Naive thymus-derived CD4-positive, alpha-beta T cell (primary cell): ENCODE measurements at regions not wholly inside any gene's neighbourhood (a gene's known extent, or its start where the extent isn't known, plus 50 kb on each side); places are given as distances from the start of the nearest gene placed in this dataset.
"Not testable (repeated sequence)": the region's sequence is repeated elsewhere in the genome, so short reads cannot be mapped to it uniquely, and the experiment has no call there.

Source experiments
- ATAC-seq: fragments of 150-1000 bp; cut with Tn5 transposase; 2 replicates; pipeline ENCODE4 v1.10.0; 2021; ENCODE audit warnings: mild to moderate bottlenecking, moderate library complexity
- CTCF ChIA-PET: fragments of 350-600 bp; sonication (Branson Sonifier 250); formaldehyde crosslinking; loops from one replicate; lab custom pipeline; 2021; ENCODE audit warnings: antibody characterized with exemption; lab: Charles Lee
- POLR2A ChIA-PET: fragments of 350-600 bp; sonication (Branson Sonifier 250); formaldehyde crosslinking; loops from one replicate; lab custom pipeline; 2021; ENCODE audit warnings: antibody characterized with exemption, inconsistent platforms; lab: Charles Lee
- DNase-seq, 9 donors: peaks; one replicate each; pipeline versions ENCODE4 v3.0.0 to v3.0.0-alpha.2; 2020 to 2022; ENCODE audit warnings: mixed read lengths in 1 of 9
- H3K27ac ChIP-seq: one replicate; pipeline ENCODE4 v1.7.0; 2013; ENCODE audit warnings: mild to moderate bottlenecking, low read depth, low read length, moderate library complexity
- H3K27me3 ChIP-seq, 2 donors: one replicate each; pipeline ENCODE4 v1.7.0; 2013; ENCODE audit warnings: low read length in 2 of 2, mild to moderate bottlenecking in 2 of 2, moderate library complexity in 2 of 2; ENCODE audit not compliant: control insufficient read depth in 2 of 2, insufficient read depth in 2 of 2
- H3K36me3 ChIP-seq, 3 experiments: 1 replicate in 2 of 3; 2 replicates in 1 of 3; pipeline ENCODE4 v1.7.0; 2013; ENCODE audit warnings: low read length in 3 of 3, mild to moderate bottlenecking in 3 of 3, moderate library complexity in 1 of 3; ENCODE audit not compliant: insufficient read depth in 3 of 3, control insufficient read depth in 2 of 3
- H3K4me1 ChIP-seq, 2 donors: one replicate each; pipeline ENCODE4 v1.7.0; 2013; ENCODE audit warnings: low read length in 2 of 2, mild to moderate bottlenecking in 2 of 2, moderate library complexity in 1 of 2; ENCODE audit not compliant: control insufficient read depth in 2 of 2, insufficient read depth in 2 of 2
- H3K4me3 ChIP-seq: 2 replicates; pipeline ENCODE4 v1.7.0; 2013; ENCODE audit warnings: mild to moderate bottlenecking, low read length
- H3K9me3 ChIP-seq, 3 experiments: 1 replicate in 2 of 3; 2 replicates in 1 of 3; pipeline ENCODE4 v1.7.0; 2013; ENCODE audit warnings: low read length in 3 of 3; ENCODE audit not compliant: control insufficient read depth in 2 of 3
- H3K27ac Mint-ChIP-seq, 9 donors: one replicate each; pipeline ENCODE4 v1.8.0; 2020 to 2022; ENCODE audit warnings: mixed read lengths in 9 of 9, mild to moderate bottlenecking in 8 of 9, moderate library complexity in 5 of 9, inconsistent platforms in 2 of 9
- H3K27me3 Mint-ChIP-seq, 5 donors: one replicate each; pipeline ENCODE4 v1.8.0; 2021 to 2022; ENCODE audit warnings: mixed read lengths in 5 of 5, mild to moderate bottlenecking in 1 of 5
- H3K36me3 Mint-ChIP-seq, 5 donors: one replicate each; pipeline ENCODE4 v1.8.0; 2020 to 2022; ENCODE audit warnings: mixed read lengths in 5 of 5, mild to moderate bottlenecking in 3 of 5, inconsistent platforms in 1 of 5
- H3K4me1 Mint-ChIP-seq, 7 donors: one replicate each; pipeline ENCODE4 v1.8.0; 2020 to 2022; ENCODE audit warnings: mixed read lengths in 7 of 7, mild to moderate bottlenecking in 3 of 7, inconsistent platforms in 1 of 7
- H3K4me3 Mint-ChIP-seq, 10 donors: one replicate each; pipeline ENCODE4 v1.8.0; 2020 to 2022; ENCODE audit warnings: mild to moderate bottlenecking in 10 of 10, mixed read lengths in 10 of 10, moderate library complexity in 6 of 10, inconsistent platforms in 2 of 10
- H3K9me3 Mint-ChIP-seq, 11 donors: one replicate each; pipeline ENCODE4 v1.8.0; 2020 to 2022; ENCODE audit warnings: mixed read lengths in 11 of 11, mild to moderate bottlenecking in 4 of 11, inconsistent platforms in 1 of 11, moderate library complexity in 1 of 11
- intact Hi-C, 2 donors: fragments of 100-400 bp; cut with micrococcal nuclease; formaldehyde crosslinking; loops; one replicate each; pipeline ENCODE4 v1.15.1; 2023

- H3K4me1 ChIP-seq, H3K27ac Mint-ChIP-seq, H3K4me1 Mint-ChIP-seq, H3K36me3 ChIP-seq, H3K9me3 Mint-ChIP-seq, DNase-seq, CTCF ChIA-PET, H3K9me3 ChIP-seq, H3K36me3 Mint-ChIP-seq, intact Hi-C loops, H3K27ac ChIP-seq, H3K4me3 Mint-ChIP-seq, H3K4me3 ChIP-seq, POLR2A ChIA-PET, H3K27me3 Mint-ChIP-seq, H3K27me3 ChIP-seq: not testable (repeated sequence)
- ATAC-seq: peak; percentile 27
Measured at GRCh38 chr1:149713513-149713912, 69.0 kb upstream of the FCGR1A start.

GRCh38 chr1:149713952-149714351 is 68.5 kb upstream of the FCGR1A start:
- H3K4me1 Mint-ChIP-seq, ATAC-seq, H3K27me3 ChIP-seq, CTCF ChIA-PET, H3K4me3 Mint-ChIP-seq, H3K36me3 Mint-ChIP-seq, intact Hi-C loops, H3K27ac Mint-ChIP-seq, H3K9me3 Mint-ChIP-seq, H3K9me3 ChIP-seq, DNase-seq, H3K4me1 ChIP-seq, POLR2A ChIA-PET, H3K36me3 ChIP-seq, H3K27me3 Mint-ChIP-seq, H3K27ac ChIP-seq, H3K4me3 ChIP-seq: not testable (repeated sequence)

- H3K36me3 ChIP-seq, H3K27me3 Mint-ChIP-seq, H3K27ac Mint-ChIP-seq, DNase-seq, POLR2A ChIA-PET, H3K27me3 ChIP-seq, H3K9me3 ChIP-seq, H3K4me3 ChIP-seq, H3K36me3 Mint-ChIP-seq, CTCF ChIA-PET, ATAC-seq, H3K4me1 Mint-ChIP-seq, intact Hi-C loops, H3K27ac ChIP-seq, H3K9me3 Mint-ChIP-seq, H3K4me3 Mint-ChIP-seq, H3K4me1 ChIP-seq: not testable (repeated sequence)
Measured at GRCh38 chr1:149724618-149725302, 57.7 kb upstream of the FCGR1A start.

GRCh38 chr1:149726688-149727087 is 55.8 kb upstream of the FCGR1A start:
- H3K27ac Mint-ChIP-seq, POLR2A ChIA-PET, H3K4me1 Mint-ChIP-seq, intact Hi-C loops, CTCF ChIA-PET, H3K4me3 Mint-ChIP-seq, H3K27ac ChIP-seq, H3K4me3 ChIP-seq, H3K27me3 Mint-ChIP-seq, ATAC-seq, H3K4me1 ChIP-seq, H3K36me3 ChIP-seq, DNase-seq, H3K9me3 ChIP-seq, H3K36me3 Mint-ChIP-seq, H3K9me3 Mint-ChIP-seq, H3K27me3 ChIP-seq: not testable (repeated sequence)

- H3K27me3 ChIP-seq, H3K4me3 Mint-ChIP-seq, H3K4me3 ChIP-seq, H3K27ac Mint-ChIP-seq, CTCF ChIA-PET, H3K27me3 Mint-ChIP-seq, ATAC-seq, H3K9me3 Mint-ChIP-seq, H3K4me1 Mint-ChIP-seq, DNase-seq, H3K9me3 ChIP-seq, intact Hi-C loops, POLR2A ChIA-PET, H3K4me1 ChIP-seq, H3K36me3 Mint-ChIP-seq, H3K36me3 ChIP-seq, H3K27ac ChIP-seq: not testable (repeated sequence)
Measured at GRCh38 chr1:149728598-149728997, 53.9 kb upstream of the FCGR1A start.
